Nephron (organoid): ENCODE measurements at regions not wholly inside any gene's neighbourhood (a gene's known extent, or its start where the extent isn't known, plus 50 kb on each side); places are given as distances from the start of the nearest gene placed in this dataset.

ENCODE experiments used
- H3K27ac Mint-ChIP-seq, 3 experiments: 2 replicates each; pipeline ENCODE4 v1.8.0; 2020; ENCODE audit warnings: mixed read lengths in 3 of 3, mild to moderate bottlenecking in 2 of 3, moderate library complexity in 1 of 3
- H3K27me3 Mint-ChIP-seq: 2 replicates; pipeline ENCODE4 v1.8.0; 2021; ENCODE audit warnings: low read depth, mild to moderate bottlenecking, moderate library complexity, mixed read lengths
- H3K36me3 Mint-ChIP-seq: 2 replicates; pipeline ENCODE4 v1.8.0; 2020; ENCODE audit warnings: low read depth, mixed read lengths
- H3K4me1 Mint-ChIP-seq: 2 replicates; pipeline ENCODE4 v1.8.0; 2020; ENCODE audit warnings: mixed read lengths
- H3K4me3 Mint-ChIP-seq, 3 experiments: 2 replicates each; pipeline ENCODE4 v1.8.0; 2020; ENCODE audit warnings: mild to moderate bottlenecking in 3 of 3, mixed read lengths in 3 of 3, moderate library complexity in 2 of 3
- H3K9me3 Mint-ChIP-seq: 2 replicates; pipeline ENCODE4 v1.8.0; 2020; ENCODE audit warnings: mixed read lengths
- CTCF ChIP-seq, 3 experiments: fragments of 200-600 bp; sonication (generic); IDR thresholded peaks; one replicate each; pipeline ENCODE4 v1.5.0; 2021; ENCODE audit warnings: antibody characterized with exemption in 3 of 3; ENCODE audit not compliant: unreplicated experiment in 3 of 3

- no peak for TF ChIP-seq CTCF (IDR thresholded peaks at IDR 0.05; ENCODE audit: unreplicated experiment in 3 of 3)
- Mint-ChIP-seq H3K4me3 (no peak overlapping the region), H3K27me3 (no peaks in the 10 kb centered on the region), H3K4me1 (no peaks in the 10 kb centered on the region), H3K9me3 (peaks cover 2% of the 10 kb centered on the region), H3K36me3 (no peaks in the 10 kb centered on the region), H3K27ac (no peak overlapping the region)
These were observed 270.0 kb upstream of the NAV3 start for GRCh38 chr12:77560714-77561113.

- Mint-ChIP-seq H3K27me3 (no peaks in the 10 kb centered on the region), H3K27ac (no peak overlapping the region), H3K9me3 (peaks cover 2% of the 10 kb centered on the region), H3K4me1 (no peaks in the 10 kb centered on the region), H3K36me3 (no peaks in the 10 kb centered on the region), H3K4me3 (no peak overlapping the region)
- TF ChIP-seq CTCF (IDR thresholded peaks at IDR 0.05; ENCODE audit: unreplicated experiment in 3 of 3), result no peak
These were observed 271.2 kb upstream of the NAV3 start for GRCh38 chr12:77559400-77560074.

- no peaks in the 10 kb centered on the region for H3K36me3 Mint-ChIP-seq
- H3K4me3 Mint-ChIP-seq, result no peak overlapping the region
- H3K9me3 Mint-ChIP-seq, result peaks cover 2% of the 10 kb centered on the region
- no peak for TF ChIP-seq CTCF (IDR thresholded peaks at IDR 0.05; ENCODE audit: unreplicated experiment in 3 of 3)
- H3K27ac Mint-ChIP-seq, result no peak overlapping the region
- no peaks in the 10 kb centered on the region for H3K27me3 Mint-ChIP-seq
- H3K4me1 Mint-ChIP-seq, result no peaks in the 10 kb centered on the region
These were observed 275.6 kb upstream of the NAV3 start for GRCh38 chr12:77555074-77555473.

- Mint-ChIP-seq H3K9me3 (peaks cover 2% of the 10 kb centered on the region), H3K36me3 (no peaks in the 10 kb centered on the region), H3K27me3 (no peaks in the 10 kb centered on the region), H3K4me3 (no peak overlapping the region), H3K27ac (no peak overlapping the region), H3K4me1 (no peaks in the 10 kb centered on the region)
- no peak for TF ChIP-seq CTCF (IDR thresholded peaks at IDR 0.05; ENCODE audit: unreplicated experiment in 3 of 3)
These were observed 276.6 kb upstream of the NAV3 start for GRCh38 chr12:77553976-77554619.

- no peaks in the 10 kb centered on the region for H3K9me3 Mint-ChIP-seq
- H3K27me3 Mint-ChIP-seq, result no peaks in the 10 kb centered on the region
- no peak overlapping the region for H3K4me3 Mint-ChIP-seq
- H3K27ac Mint-ChIP-seq, result no peak overlapping the region
- H3K4me1 Mint-ChIP-seq, result no peaks in the 10 kb centered on the region
- no peaks in the 10 kb centered on the region for H3K36me3 Mint-ChIP-seq
- TF ChIP-seq CTCF (IDR thresholded peaks at IDR 0.05; ENCODE audit: unreplicated experiment in 3 of 3), result no peak
These were observed 281.1 kb upstream of the NAV3 start for GRCh38 chr12:77549383-77550128.
